NT2/D1 (cell line): ENCODE measurements at regions not wholly inside any gene's neighbourhood (a gene's known extent, or its start where the extent isn't known, plus 50 kb on each side); places are given as distances from the start of the nearest gene placed in this dataset.

Source experiments
- DNase-seq: peaks from one replicate; pipeline ENCODE4 v3.0.0-alpha.2; 2011; ENCODE audit warnings: low read depth, low spot score
- H3K27me3 ChIP-seq: 2 replicates; pipeline ENCODE4 v1.6.0; 2011; ENCODE audit warnings: mild to moderate bottlenecking; ENCODE audit not compliant: insufficient read length, insufficient read depth
- H3K36me3 ChIP-seq: 2 replicates; pipeline ENCODE4 v1.6.1; 2011; ENCODE audit warnings: mild to moderate bottlenecking, low read length, mixed read lengths; ENCODE audit not compliant: insufficient read depth, insufficient read length
- H3K4me1 ChIP-seq: 2 replicates; pipeline ENCODE4 v1.5.1; 2011; ENCODE audit not compliant: insufficient read depth, insufficient read length
- H3K4me3 ChIP-seq: 2 replicates; pipeline ENCODE4 v1.5.1; 2011; ENCODE audit warnings: low read depth; ENCODE audit not compliant: insufficient read length
- H3K9ac ChIP-seq: 2 replicates; pipeline ENCODE4 v1.6.0; 2011; ENCODE audit warnings: low read depth; ENCODE audit not compliant: insufficient read length
- H3K9me3 ChIP-seq: 2 replicates; pipeline ENCODE4 v1.5.1; 2011; ENCODE audit warnings: mild to moderate bottlenecking, low read length; ENCODE audit not compliant: insufficient read depth
- SUZ12 ChIP-seq: IDR thresholded peaks from 2 replicates; pipeline ENCODE4 v1.6.1; 2011; ENCODE audit not compliant: insufficient read length, insufficient read depth; ENCODE audit errors: extremely low read depth
- YY1 ChIP-seq: IDR thresholded peaks from 2 replicates; pipeline ENCODE4 v1.6.1; 2011; ENCODE audit not compliant: insufficient read length, insufficient read depth
- ZNF274 ChIP-seq: IDR thresholded peaks from 2 replicates; pipeline ENCODE4 v1.6.1; 2011; ENCODE audit warnings: mild to moderate bottlenecking, low read depth, low read length

DNA sequence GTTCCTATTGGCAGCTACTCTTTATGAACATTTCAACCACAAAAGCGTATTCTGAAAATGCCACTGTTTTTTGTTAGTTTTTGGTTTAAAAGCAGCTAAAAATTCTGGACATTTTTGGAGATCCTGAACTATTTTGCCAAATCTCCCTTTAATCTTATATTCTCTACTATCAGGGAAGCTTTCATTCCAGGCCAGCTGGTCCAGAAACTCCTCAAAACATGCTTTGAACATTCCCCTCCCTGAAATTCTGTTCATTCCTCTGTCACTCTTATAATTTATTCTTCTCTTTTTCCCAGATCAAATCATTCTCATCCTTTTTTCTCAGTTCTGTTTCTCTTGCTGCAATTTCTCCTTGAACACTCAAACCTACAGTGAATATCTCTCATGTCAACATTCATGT lies 790.9 kb upstream of the ARGLU1 start:
- no peaks in the 10 kb centered on the region for H3K9me3 ChIP-seq
- H3K27me3 ChIP-seq = no peaks in the 10 kb centered on the region
- DNase-seq = no peak
- H3K4me3 ChIP-seq = no peak overlapping the region
- H3K4me1 ChIP-seq = no peaks in the 10 kb centered on the region
- TF ChIP-seq SUZ12 = no peak
- TF ChIP-seq YY1 = no peak
- no peak for TF ChIP-seq ZNF274
- no peak overlapping the region for H3K9ac ChIP-seq
- H3K36me3 ChIP-seq = no peaks in the 10 kb centered on the region

GRCh38 chr13:107351305-107351704 lies 783.4 kb upstream of the ARGLU1 start:
- H3K27me3 ChIP-seq = no peaks in the 10 kb centered on the region
- no peak overlapping the region for H3K4me3 ChIP-seq
- no peak for DNase-seq
- no peaks in the 10 kb centered on the region for H3K4me1 ChIP-seq
- TF ChIP-seq YY1 (no peak), SUZ12 (no peak)
- H3K9ac ChIP-seq = no peak overlapping the region
- H3K36me3 ChIP-seq = no peaks in the 10 kb centered on the region
- H3K9me3 ChIP-seq = no peaks in the 10 kb centered on the region

GRCh38 chr13:107348925-107349324 lies 781.0 kb upstream of the ARGLU1 start:
- no peaks in the 10 kb centered on the region for H3K4me1 ChIP-seq
- H3K4me3 ChIP-seq = no peak overlapping the region
- no peak overlapping the region for H3K9ac ChIP-seq
- TF ChIP-seq SUZ12 (no peak), ZNF274 (no peak), YY1 (no peak)
- H3K9me3 ChIP-seq = no peaks in the 10 kb centered on the region
- no peak for DNase-seq
- H3K36me3 ChIP-seq = no peaks in the 10 kb centered on the region
- no peaks in the 10 kb centered on the region for H3K27me3 ChIP-seq

GRCh38 chr13:107348471-107348870 lies 780.5 kb upstream of the ARGLU1 start:
- Histone ChIP-seq H3K9me3 (no peaks in the 10 kb centered on the region), H3K4me1 (no peaks in the 10 kb centered on the region), H3K27me3 (no peaks in the 10 kb centered on the region), H3K36me3 (no peaks in the 10 kb centered on the region), H3K9ac (no peak overlapping the region), H3K4me3 (no peak overlapping the region)
- no peak for TF ChIP-seq YY1
- no peak for TF ChIP-seq ZNF274
- no peak for TF ChIP-seq SUZ12
- no peak for DNase-seq

DNA sequence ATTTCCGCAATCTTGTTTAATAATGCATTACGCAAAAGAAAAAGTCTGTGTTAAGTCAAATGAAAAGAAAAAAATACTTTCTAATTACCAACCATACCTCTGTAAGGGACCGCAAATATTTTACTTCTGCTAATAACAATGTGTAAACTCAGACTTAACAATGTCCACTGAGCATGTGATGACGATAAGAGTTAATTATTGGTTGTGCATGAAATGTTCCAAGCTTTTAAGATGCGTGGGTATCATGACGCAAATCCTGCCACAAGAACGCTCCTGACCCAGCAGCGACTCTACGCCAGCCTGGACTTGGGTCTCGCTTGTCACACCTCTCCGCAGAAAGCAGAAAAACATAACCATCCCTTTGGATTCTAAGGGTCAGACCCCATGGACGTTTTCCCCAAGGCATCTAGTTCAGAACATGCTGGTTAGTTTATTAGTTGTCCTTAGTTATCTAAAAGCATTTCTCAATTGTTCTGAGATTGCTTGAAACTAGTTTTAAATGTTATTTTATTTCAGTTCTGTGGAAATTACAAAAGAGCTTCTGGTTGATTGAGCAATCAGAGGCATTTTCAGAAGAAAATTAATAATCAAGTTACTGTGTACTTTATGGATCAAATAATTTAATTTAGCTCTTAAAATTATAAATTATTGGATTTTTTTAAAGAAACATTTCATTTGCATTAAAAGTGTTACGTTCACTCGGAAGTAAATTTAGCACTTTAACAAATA lies 779.9 kb upstream of the ARGLU1 start:
- Histone ChIP-seq H3K4me1 (no peaks in the 10 kb centered on the region), H3K27me3 (no peaks in the 10 kb centered on the region), H3K4me3 (no peak overlapping the region), H3K9ac (no peak overlapping the region), H3K9me3 (no peaks in the 10 kb centered on the region), H3K36me3 (no peaks in the 10 kb centered on the region)
- no peak for TF ChIP-seq SUZ12
- TF ChIP-seq YY1 = no peak
- no peak for TF ChIP-seq ZNF274
- no peak for DNase-seq

- no peak for TF ChIP-seq YY1
- DNase-seq = no peak
- H3K4me3 ChIP-seq = no peak overlapping the region
- H3K9ac ChIP-seq = no peak overlapping the region
- H3K36me3 ChIP-seq = no peaks in the 10 kb centered on the region
- no peaks in the 10 kb centered on the region for H3K9me3 ChIP-seq
- no peaks in the 10 kb centered on the region for H3K4me1 ChIP-seq
- no peaks in the 10 kb centered on the region for H3K27me3 ChIP-seq
Observed at GRCh38 chr13:107342747-107343146, 774.8 kb upstream of the ARGLU1 start.

- DNase-seq = no peak
- TF ChIP-seq SUZ12 = no peak
- no peak for TF ChIP-seq YY1
- TF ChIP-seq ZNF274 = no peak
- H3K9me3 ChIP-seq = no peaks in the 10 kb centered on the region
- no peak overlapping the region for H3K9ac ChIP-seq
- H3K4me1 ChIP-seq = no peaks in the 10 kb centered on the region
- no peaks in the 10 kb centered on the region for H3K36me3 ChIP-seq
- H3K4me3 ChIP-seq = no peak overlapping the region
- H3K27me3 ChIP-seq = no peaks in the 10 kb centered on the region
Observed at GRCh38 chr13:107339209-107339608, 771.3 kb upstream of the ARGLU1 start.
